ENCODE measurements at regions not wholly inside any gene's neighbourhood (a gene's known extent, or its start where the extent isn't known, plus 50 kb on each side); places are given as distances from the start of the nearest gene placed in this dataset.
"Not testable (repeated sequence)": the region's sequence is repeated elsewhere in the genome, so short reads cannot be mapped to it uniquely, and the experiment has no call there.

DNA sequence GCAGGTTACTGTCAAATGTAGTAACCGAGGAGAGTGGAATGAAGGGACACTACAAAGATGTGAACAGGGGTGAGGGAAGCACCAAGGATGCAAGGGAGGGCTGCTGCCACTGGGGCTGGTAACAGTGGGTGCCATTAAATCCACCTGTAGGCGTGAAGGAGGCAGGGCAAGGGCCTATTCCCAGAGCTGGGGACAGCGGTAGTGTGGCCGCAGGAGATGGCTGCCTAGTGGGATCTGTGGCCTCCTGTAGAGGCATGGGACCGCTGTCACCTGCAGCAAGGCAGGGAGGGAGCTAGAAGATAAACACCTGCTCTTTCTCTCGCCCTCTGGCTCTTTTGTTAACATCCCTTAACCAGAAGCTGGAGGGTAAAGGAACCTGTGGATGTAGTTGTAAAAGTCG, 80.5 kb upstream of the CNIH3 start:
- DNase-seq: no peak

DNA sequence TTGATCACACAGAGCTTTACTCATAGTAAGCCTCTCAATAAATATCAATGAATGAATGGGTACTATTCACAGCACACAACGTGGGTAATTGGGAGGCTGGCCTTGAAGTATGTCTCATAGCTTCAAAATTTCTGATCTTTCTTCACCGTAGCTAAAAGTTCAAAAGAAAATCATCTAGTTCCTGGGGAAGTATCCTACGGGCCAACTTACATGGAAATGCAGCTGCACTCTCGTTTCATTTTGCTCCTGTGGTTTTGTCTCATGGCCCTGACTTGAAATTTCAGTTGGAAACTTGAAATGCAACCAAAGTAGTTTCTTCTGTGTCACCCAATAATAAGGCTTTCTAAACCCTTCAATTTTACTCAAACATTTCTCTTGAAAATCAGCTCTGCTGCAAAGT, 76.1 kb upstream of the CNIH3 start:
- no peak for DNase-seq

DNA sequence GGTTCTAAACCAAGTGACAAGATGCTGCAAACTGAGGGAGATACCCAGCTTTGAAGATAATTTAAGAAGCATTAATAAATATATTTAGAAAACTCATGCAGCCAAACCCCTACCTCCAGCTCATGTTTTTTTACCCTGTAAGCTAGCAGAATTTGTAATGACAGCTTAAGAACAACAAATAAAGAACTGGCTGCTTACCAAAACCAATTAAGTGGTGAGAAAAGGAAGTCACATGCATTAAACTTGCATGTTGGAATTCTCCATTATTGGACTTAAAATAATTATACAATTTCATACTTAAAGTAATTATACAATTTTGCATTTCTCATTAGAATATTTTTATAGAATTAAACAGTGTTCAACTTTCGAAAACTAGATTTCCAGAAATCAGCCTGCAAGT, 75.6 kb upstream of the CNIH3 start:
- DNase-seq: no peak

DNA sequence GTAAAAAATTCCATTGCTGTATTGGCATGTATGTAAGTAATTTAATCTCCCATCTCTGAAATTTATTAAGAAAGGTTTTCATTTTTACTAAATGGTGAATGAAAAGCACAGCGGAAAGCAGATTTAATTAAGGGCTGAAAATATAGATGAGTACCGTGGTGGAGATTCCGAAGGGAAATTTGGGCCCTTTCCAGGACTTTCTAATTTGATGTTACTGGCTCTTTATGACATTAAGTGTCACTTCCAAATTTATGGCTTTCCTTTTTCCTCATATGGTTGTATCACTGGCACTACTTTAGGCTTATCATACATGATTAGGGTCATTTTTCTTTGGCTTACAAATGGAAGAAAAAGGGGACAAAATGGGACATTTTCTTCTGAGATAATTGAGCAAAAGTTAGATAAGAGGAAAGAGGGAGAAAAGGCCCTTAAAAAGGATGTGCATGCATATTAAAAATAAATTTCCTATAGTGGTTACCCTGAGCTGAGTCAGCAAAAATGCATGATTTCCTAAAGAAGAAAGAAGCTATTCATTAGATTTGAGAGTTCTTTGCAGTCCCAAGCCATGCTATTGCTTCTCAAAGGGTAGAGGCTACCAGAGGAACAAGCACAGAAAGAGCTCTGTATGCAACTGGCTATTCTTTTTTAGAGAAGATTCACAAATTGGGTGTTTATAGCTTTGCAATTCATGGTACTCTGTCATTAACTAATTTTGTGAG, 74.9 kb upstream of the CNIH3 start:
- DNase-seq: no peak

DNA sequence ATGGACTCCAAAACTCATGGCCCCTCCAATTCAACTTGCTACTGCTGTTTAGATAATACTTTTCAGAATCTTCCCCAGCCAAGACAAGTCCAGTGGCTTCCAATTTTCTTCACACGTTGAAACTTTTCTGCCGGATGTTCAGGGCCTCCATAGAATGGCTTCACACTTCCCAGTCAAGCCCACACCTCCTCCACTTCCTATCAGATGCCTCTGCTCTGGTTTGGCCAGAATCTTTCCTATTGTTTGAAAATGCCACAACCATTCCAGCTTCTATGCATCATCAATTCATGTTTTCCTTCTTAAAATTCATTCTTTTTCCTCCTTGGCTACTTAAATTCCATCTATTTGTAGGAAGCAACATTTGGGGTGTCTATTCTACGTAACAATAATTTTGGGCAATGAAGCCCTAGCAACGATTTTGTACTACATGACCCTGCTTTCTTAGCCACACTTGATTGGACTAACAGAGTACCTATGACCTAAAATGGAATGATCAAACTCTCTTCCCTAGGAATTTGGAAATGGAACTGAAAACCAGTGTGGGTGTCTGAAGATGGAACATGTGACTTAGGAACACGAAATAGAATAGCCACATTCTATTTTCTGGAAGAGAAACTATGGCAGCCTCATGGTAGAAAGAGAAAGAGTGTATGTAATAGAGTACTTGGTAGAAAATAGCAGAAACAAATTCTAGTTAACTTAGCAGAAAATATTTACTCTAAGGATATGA, 74.1 kb upstream of the CNIH3 start:
- DNase-seq: no peak

DNA sequence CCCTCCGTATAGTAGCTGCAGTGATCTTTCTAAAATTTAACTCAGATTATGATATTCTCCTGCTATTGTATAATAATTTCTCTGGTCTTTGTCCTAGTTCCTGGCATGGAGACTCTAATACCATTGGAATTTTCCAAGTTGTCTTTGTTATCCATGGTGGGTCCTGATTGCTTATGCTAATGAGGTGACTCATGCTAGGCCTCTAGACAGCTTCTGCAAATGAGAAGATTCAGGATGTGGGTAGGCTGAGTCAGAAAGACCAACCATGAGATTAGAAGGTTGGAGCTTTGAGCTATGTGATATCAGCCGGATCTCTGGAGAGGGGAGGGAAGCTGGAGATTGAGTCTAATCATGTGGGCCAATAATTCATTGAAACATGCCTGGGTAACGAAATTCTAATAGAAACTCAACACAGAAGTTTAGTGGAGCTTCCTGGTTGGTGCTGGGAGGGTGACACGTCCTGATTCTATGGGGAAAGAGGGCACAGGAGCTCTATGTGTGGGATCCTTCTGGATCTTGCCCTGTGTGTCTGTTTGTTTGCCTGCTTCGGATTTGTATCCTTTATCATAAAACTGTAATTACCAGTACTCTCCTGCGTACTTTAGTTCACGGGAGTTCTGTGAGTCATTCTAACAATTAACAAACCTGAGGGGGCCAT, 73.2 kb upstream of the CNIH3 start:
- DNase-seq: no peak

DNA sequence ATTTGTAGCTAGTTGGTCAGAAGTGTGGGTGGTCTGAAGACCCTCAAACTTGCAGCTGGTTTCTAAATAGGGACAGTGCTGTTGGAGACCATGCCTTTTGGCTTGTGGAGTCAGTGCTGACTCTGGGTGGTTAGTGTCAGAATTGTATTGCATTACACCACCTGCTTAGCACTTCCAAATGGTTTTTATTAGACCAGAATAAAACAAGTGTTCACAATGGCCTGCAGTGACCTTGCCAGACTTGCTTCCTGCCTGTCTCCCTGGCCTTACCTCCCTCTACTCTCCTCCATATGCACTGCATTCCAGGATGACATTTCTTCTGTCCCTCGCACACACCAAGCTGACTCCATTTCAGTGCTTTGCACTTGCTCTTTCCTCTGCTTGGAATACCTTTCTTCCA, 72.7 kb upstream of the CNIH3 start:
- DNase-seq: no peak

DNA sequence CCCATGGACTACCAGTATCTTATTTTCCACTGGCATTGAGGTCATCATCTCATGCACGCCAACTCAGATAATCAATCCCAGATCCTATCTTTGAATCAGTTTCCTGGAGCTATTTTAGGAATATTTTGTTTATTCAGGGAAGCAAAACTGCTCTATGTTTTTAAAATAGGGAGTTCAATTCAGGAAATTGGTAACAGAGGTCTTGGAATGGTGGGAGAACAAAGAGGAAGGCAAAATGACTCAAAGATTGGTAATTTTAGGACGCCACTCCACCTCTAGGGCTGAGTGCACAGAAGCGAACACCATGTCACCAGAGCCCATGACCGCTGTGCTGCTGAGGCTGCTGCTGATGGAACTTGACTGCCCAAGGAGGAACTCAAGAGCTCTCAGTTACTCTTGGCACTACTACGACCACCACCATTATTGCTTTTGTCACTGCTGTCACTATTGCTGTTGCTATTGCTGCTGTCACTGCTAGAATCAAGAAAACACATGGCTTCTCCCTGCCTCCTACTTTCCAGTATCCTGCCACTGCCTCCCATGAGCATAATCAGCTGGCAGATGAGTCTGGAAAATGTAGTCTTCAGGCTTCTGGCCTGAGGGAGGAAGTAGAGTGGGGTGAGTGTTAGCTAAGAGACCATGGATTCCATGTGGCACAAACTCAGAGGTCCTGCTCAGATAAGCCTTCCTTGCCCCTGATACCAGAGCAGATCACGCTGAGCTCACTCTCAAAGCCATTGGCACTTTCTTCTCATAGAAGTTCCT, 71.6 kb upstream of the CNIH3 start:
- no peak for DNase-seq

DNA sequence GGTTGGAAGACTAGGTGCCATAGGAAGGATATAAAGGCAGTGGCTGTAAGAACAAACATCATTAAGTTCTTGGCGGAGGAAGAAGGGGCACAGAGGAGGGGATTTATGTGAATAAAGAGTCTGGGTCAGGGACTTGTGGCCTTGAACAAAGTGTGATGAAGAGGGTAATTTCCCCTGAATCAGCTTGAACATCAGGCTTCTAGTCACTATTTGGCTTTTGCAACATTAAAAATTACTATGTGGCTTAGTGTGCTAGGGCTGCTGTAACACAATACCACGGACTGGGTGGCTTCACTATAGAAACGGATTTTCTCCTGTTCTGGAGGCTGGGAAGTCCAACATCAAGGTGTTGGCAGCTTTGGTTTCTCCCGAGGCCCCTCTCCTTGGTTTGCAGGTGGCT, 70.5 kb upstream of the CNIH3 start:
- no peak for DNase-seq

DNA sequence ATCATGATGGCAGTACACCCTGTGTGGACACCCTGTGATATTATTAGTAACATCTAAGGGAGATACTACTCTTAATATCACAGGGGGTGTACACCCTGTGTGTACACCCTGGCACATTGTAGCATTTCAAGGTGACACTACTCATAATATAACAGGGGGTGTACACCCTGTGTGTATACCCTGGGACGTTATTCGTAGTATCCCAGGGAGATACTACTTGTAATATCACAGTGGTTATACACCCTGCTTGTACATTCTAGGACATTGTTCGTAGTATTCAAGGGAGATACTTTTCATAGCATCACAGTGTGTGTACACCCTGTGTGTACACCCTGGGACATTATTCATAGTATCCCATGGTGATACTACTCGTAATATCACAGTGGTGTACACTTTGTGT, 67.4 kb upstream of the CNIH3 start:
- DNase-seq: no peak

DNA sequence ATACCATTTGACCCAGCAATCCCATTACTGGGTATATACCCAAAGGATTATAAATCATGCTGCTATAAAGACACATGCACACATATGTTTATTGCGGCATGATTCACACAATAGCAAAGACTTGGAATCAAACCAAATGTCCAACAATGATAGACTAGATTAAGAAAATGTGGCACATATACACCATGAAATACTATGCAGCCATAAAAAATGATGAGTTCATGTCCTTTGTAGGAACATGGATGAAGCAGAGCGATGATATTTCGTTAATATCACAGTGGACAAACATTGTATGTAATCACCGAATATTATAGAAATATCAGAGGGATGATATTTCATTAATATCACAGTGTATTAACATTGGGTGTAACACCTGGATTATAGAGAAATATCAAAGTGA, 64.9 kb upstream of the CNIH3 start:
- DNase-seq: not testable (repeated sequence)

DNA sequence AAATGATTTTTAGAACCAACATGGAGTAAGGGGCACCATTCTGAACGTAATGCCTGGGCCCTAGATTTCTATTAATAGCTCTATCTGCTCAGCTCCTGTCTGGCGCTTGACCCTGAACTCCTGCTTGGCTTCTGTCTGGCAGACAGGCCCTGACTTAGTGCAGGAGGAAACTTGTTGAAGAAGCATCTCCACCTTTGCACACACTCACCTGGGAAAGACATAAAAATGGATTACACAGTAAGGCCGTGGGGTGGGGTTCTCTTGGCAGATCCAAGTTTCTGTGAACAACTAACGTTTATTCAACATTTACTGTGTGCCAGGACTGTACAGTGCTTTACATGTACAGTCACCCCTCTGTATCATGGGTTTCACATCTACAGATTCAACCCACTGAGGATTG, 62.1 kb upstream of the CNIH3 start:
- no peak for DNase-seq

DNA sequence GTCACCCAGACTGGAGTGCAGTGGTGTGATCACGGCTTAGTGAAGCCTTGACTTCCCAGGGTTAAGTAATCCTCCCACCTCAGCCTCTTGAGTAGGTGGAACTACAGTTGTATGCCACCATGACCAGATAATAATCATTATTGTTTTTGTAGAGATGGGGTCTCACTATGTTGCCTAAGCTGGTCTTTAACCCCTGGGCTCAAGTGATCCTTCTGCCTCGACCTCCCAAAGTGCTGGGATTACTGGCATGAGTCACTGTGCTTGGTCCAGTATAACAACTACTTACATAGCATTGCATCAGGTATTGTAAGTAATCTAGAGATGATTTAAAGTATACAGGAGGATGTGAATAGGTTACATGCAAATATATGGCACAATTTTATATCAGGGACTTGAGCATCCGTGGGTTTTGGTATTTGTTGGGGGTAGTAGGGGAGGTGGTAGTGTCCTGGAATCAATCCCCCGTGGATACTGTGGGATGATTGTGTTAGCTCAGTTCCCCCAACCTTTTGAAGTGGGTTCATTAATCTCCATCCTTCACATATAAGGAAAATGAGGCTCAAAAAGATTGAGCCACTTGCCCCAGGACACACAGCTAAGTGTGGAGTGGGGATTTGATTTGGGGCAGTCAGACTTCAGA, 61.4 kb upstream of the CNIH3 start:
- DNase-seq: no peak

DNA sequence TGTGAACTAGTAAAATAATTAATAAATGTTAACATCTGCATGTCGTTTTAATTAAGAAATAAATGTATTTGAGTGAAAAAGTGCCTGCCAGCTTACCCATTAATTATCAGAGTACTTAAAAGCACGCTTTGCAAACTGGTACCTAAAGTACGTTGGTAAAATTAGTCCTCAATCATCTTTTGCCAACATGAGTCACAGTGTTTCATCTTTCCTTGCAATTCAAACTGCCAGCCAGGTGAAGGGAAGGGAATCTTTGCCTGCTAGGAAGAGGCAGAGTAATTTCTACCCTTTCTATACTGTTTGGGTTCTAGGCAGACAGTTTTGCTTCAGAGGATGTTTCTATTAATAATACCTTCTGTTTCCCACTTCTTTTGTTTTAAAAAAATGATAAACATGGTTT, 57.2 kb upstream of the CNIH3 start:
- DNase-seq: no peak

DNA sequence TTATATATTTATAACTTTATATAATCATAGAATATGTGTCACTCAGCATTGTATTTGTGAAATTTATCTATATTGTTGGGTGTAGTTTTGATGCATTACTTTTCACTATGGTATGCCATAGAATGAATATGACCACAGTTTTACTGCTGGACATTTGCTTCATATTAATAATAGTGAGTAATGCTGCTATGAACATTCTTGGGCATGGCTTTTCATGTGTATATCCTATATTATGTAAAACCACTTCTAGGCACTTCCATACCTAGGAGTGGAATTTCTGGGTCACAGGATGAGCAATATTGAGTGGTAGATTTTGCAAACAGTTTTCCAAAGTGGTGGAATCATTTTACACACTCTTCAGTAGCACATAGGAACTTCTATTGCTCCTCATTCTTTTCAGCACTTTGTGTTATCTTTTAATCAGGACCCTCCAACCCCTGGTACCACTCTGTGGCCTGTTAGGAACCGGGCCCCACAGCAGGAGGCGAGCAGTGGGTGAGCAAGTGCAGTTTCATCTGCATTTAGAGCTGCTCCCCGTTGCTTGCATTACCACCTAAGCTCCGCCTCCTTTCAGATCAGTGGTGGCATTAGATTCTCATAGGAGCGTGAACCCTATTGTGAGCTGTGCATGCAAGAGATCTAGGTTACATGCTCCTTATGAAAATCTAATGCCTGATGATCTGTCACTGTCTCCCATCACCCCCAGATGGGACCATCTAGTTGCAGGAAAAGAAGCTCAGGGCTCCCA, 56.0 kb upstream of the CNIH3 start:
- DNase-seq: no peak

DNA sequence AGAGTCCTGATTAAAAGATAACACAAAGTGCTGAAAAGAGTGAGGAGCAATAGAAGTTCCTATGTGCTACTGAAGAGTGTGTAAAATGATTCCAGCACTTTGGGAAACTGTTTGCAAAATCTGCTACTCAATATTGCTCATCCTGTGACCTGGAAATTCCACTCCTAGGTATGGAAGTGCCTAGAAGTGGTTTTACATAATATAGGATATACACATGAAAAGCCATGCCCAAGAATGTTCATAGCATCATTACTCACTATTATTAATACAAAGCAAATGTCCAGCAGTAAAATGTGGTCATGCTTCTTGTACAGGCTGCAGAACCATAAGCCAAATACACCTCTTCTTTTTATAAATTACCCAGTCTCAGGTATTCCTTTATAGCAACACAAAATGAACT, 53.2 kb upstream of the CNIH3 start:
- DNase-seq: not testable (repeated sequence)

DNA sequence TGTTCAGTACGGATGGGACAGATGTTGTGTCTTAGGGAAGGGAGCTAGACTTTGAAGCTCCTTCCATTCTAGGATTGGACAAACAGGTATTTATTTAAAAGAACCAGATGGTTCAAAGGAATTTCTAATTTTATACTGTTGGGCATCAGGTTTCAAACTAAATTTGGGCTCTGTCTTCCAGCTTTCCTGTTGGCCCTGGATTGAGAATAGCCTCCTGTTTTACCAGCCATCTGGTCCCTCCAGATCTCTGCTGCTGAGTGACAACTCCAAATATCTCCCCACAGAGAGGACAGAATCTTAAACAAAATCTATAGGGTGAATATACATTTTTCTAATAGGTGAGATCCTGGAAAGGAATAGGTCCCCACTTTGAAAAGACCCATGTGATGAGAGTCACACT, 52.5 kb upstream of the CNIH3 start:
- no peak for DNase-seq

DNA sequence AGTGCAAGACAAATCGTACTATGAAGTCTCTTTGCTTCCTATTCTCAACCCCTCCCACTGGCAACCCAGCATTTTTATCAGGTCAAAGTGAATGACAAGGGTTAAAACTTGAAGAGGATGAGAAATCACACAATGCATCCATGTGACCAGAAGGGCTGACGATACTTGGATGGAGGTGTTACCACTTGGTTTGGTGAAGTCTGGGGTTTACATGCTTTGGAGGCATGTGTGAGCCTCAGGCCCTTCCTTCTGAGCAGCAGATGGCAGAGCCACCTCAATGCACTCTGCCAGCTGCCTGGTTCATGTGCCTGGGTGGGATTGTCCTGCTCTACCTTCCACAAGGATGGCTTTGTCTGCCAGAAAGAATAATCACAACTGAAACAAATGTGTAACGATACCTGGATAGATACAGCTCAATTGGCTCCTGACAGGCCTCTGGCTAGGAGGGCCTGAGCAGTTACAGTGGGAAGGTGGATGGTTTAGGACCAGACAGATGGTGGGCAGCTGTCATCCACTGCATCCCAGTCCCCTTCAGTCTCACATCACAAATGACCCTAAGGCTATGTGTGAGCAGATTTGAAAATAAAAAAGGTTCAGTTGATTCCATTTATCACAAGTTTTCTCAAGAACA, 51.5 kb upstream of the CNIH3 start:
- no peak for DNase-seq

DNA sequence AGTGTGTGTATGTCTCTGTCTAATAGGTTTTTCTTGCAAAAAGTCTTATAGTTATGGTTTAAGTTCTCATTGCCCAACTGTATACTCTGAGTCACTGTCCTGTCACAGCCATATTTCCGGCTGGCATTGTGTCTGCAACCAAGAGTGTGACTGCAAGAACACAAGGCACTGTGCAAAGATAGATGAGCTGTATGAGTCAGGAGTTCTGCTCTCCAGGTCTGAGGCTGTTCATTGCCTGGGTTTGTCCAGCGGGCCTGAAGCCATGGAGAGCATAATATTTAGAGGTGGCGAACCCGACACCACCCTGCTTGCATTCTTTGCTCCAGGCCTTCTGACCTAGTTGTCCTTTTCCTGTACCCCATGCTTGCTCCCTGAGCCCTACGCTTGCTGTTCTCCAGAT, 50.9 kb upstream of the CNIH3 start:
- no peak for DNase-seq

DNA sequence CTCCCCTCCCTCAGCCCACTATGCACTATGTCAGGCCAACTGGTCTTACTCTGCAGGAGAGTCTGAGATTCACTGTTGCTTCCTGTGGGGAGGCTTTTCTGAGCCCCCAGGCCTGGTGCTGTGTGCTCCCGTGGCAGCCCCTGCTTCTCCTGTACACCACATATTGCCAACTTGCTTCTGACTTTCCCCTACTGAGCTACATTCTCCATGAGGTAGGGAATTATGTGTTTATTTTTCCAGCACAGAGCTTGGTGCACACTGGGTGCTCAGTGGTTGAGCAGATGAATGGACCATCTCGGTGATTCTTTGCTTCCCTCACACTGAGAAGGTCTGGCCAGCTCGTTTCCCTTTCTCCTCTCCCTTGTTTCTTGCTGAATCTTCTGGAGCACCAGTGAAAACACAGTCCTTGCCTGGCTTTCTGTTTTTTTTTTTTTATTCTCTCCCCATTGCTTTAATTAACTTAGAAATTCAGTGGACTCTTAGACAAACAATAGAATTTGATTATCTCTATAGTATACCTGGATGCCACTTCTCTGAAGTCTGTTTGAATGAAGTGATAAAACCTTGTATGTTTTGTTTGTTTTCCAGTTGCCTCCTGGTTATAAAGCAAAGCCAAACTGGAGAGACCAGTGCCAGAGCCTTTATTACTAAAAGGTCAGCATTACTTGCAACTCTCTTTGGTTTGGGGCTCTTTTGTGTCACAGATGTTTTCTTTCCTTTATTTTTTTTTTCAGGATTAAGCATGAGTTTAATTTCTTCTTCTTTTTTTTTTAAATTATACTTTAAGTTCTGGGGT, 50.3 kb upstream of the CNIH3 start:
- DNase-seq: no peak
